ENCODE measurements at regions not wholly inside any gene's neighbourhood (a gene's known extent, or its start where the extent isn't known, plus 50 kb on each side); places are given as distances from the start of the nearest gene placed in this dataset.

- TF ChIP-seq CTCF (IDR thresholded peaks at IDR 0.05) (no peak), TEAD4 (IDR thresholded peaks at IDR 0.05; ENCODE audit: borderline replicate concordance, insufficient read depth) (no peak), REST (IDR thresholded peaks at IDR 0.05; ENCODE audit: low read depth, low read length) (no peak), RAD21 (IDR thresholded peaks at IDR 0.05; ENCODE audit: low read length) (no peak)
Measured at GRCh38 chr6:102686461-102686860, 1293.0 kb downstream of the GRIK2 start (continued).

- POLR2A ChIA-PET = no interaction called here
Measured at GRCh38 chr6:102680413-102680812, 1286.9 kb downstream of the GRIK2 start.

GRCh38 chr6:102679865-102680264, 1286.4 kb downstream of the GRIK2 start:
- Histone ChIP-seq H3K4me1 (ENCODE audit: control insufficient read depth in 1 of 2, insufficient read depth in 2 of 2, low read depth in 1 of 2, low read length in 1 of 2) (peaks cover 0 to 6% of the 10 kb centered on the region in 2 experiments; a peak in 2 of 4 replicates), H3K9me3 (no peaks in the 10 kb centered on the region), H3K9me2 (no peaks in the 10 kb centered on the region), H3K79me2 (ENCODE audit: insufficient read depth) (no peaks in the 10 kb centered on the region), H2AFZ (ENCODE audit: low read depth) (no peak overlapping the region), H3K36me3 (replicated peaks in 1 of 2; ENCODE audit: control insufficient read depth in 1 of 2, insufficient read depth in 2 of 2, low read length in 1 of 2) (no peaks in the 10 kb centered on the region), H3K27me3 (ENCODE audit: insufficient read depth) (no peaks in the 10 kb centered on the region), H3F3A (replicated peaks; ENCODE audit: insufficient read depth) (no peaks in the 10 kb centered on the region), H3K4me2 (no peak overlapping the region), H3K9ac (no peak overlapping the region), H3K27ac (ENCODE audit: low read depth in 2 of 2, low read length in 1 of 2) (no peak overlapping the region), H3K4me3 (ENCODE audit: low read depth in 2 of 2, low read length in 1 of 2) (no peak overlapping the region), H4K20me1 (ENCODE audit: insufficient read depth) (no peaks in the 10 kb centered on the region)
- WGBS (ENCODE audit: low lambda C conversion rate) = 11% methylated on average over 1 of the region's 1 CpG
- DNase-seq = peak; percentile 21
- ChIA-PET POLR2A (no interaction called here), CTCF (no interaction called here)
- TF ChIP-seq RAD21 (IDR thresholded peaks at IDR 0.05; ENCODE audit: low read length) (peak; percentile 23; the same call in 1 of the 2 replicates), TCF12 (IDR thresholded peaks at IDR 0.05) (peak; percentile 35; the same call in 1 of the 2 replicates), RCOR1 (IDR thresholded peaks at IDR 0.05; ENCODE audit: low read length) (peak; percentile 96), TEAD4 (IDR thresholded peaks at IDR 0.05; ENCODE audit: borderline replicate concordance, insufficient read depth) (peak; percentile 30; the same call in 1 of the 2 replicates), FOXJ3 (CRISPR knock-in tag; IDR thresholded peaks at IDR 0.05) (peak; percentile 81), MAX (IDR thresholded peaks at IDR 0.05; ENCODE audit: low read depth) (no peak), CHD2 (IDR thresholded peaks at IDR 0.05; ENCODE audit: low read length, partially characterized antibody) (peak; percentile 68), REST (IDR thresholded peaks at IDR 0.05; ENCODE audit: low read depth, low read length) (no peak), GATA2 (CRISPR knock-in tag; IDR thresholded peaks at IDR 0.05) (peak; percentile 94), EP300 (IDR thresholded peaks at IDR 0.05; ENCODE audit: borderline replicate concordance in 1 of 2, low read depth in 1 of 2, low read length in 1 of 2) (peak in 1 of 2 experiments; percentile 91; a peak in 2 of 4 replicates)

More at GRCh38 chr6:102680413-102680812, 1286.9 kb downstream of the GRIK2 start:
- no peaks in the 10 kb centered on the region for H4K20me1 ChIP-seq (ENCODE audit: insufficient read depth)
- H3K9me3 ChIP-seq = no peaks in the 10 kb centered on the region
- no peak for TF ChIP-seq IRF3 (IDR thresholded peaks at IDR 0.05; ENCODE audit: low read depth, low read length)
- H3K4me3 ChIP-seq (ENCODE audit: low read depth in 2 of 2, low read length in 1 of 2) = no peak overlapping the region
- no peak for DNase-seq
- CTCF ChIA-PET = no interaction called here
- no peak overlapping the region for H3K9ac ChIP-seq
- no peaks in the 10 kb centered on the region for H3K36me3 ChIP-seq (replicated peaks in 1 of 2; ENCODE audit: control insufficient read depth in 1 of 2, insufficient read depth in 2 of 2, low read length in 1 of 2)
- no peak overlapping the region for H3K4me2 ChIP-seq
- no peaks in the 10 kb centered on the region for H3F3A ChIP-seq (replicated peaks; ENCODE audit: insufficient read depth)
- H3K27ac ChIP-seq (ENCODE audit: low read depth in 2 of 2, low read length in 1 of 2) = no peak overlapping the region
- H3K27me3 ChIP-seq (ENCODE audit: insufficient read depth) = no peaks in the 10 kb centered on the region
- H3K79me2 ChIP-seq (ENCODE audit: insufficient read depth) = no peaks in the 10 kb centered on the region
- 14% methylated on average over 2 of the region's 2 CpGs for WGBS (ENCODE audit: low lambda C conversion rate)
- no peak overlapping the region for H2AFZ ChIP-seq (ENCODE audit: low read depth)
- no peaks in the 10 kb centered on the region for H3K9me2 ChIP-seq
- H3K4me1 ChIP-seq (ENCODE audit: control insufficient read depth in 1 of 2, insufficient read depth in 2 of 2, low read depth in 1 of 2, low read length in 1 of 2) = peaks cover 0 to 6% of the 10 kb centered on the region in 2 experiments; a peak in 2 of 4 replicates
